ENCODE measurements at regions not wholly inside any gene's neighbourhood (a gene's known extent, or its start where the extent isn't known, plus 50 kb on each side); places are given as distances from the start of the nearest gene placed in this dataset.

- no CpG with 5 or more reads among the region's 15 CpGs for WGBS (ENCODE audit: insufficient coverage)
- POLR2A ChIA-PET: interaction anchor here in 1 of 2 donors (0.6 kb wide), 3 partner anchors 121 to 794 kb away, joined by 3 to 6 read pairs (median 3); no protein-coding TSS in a partner anchor
- peaks cover 15 to 16% of the 10 kb centered on the region in 2 donors for H3K27me3 Mint-ChIP-seq
- H3K36me3 Mint-ChIP-seq: no peaks in the 10 kb centered on the region
- DNase-seq (peak in 4 of 35 experiments; percentile 2 to 20 (median 7)), ATAC-seq (replicated peaks in 1 of 4) (no peak)
- CTCF ChIA-PET: interaction anchor here (0.6 to 0.7 kb wide), 5 partner anchors 13 to 1009 kb away, joined by 4 to 6 read pairs (median 5); no protein-coding TSS in a partner anchor
- no peaks in the 10 kb centered on the region for H3K9me3 Mint-ChIP-seq
- peak overlapping the region; percentile 68 to 83 for H3K4me3 ChIP-seq (ENCODE audit: control insufficient read depth in 1 of 2, extremely low read depth in 1 of 2, low read length in 1 of 2)
- H3K4me1 ChIP-seq (ENCODE audit: control insufficient read depth in 1 of 2, extremely low read depth in 1 of 2, insufficient read depth in 2 of 2, low read length in 2 of 2): peaks cover 6 to 23% of the 10 kb centered on the region in 2 experiments
- H3K27me3 ChIP-seq (replicated peaks in 1 of 2; ENCODE audit: control insufficient read depth in 2 of 2, extremely low read depth in 1 of 2, insufficient read depth in 2 of 2, low read length in 1 of 2): peaks cover 0 to 18% of the 10 kb centered on the region in 2 experiments
- no peak overlapping the region for H3K27ac ChIP-seq (ENCODE audit: low read length)
- H3K4me1 Mint-ChIP-seq: peaks cover 18 to 28% (median 27%) of the 10 kb centered on the region in 3 donors
- no peak overlapping the region for H3K27ac Mint-ChIP-seq
- no peaks in the 10 kb centered on the region for H3K9me3 ChIP-seq
- H3K4me3 Mint-ChIP-seq: peak overlapping the region; percentile 77 to 88 (median 82)
- no peaks in the 10 kb centered on the region for H3K36me3 ChIP-seq (ENCODE audit: control insufficient read depth in 2 of 2, extremely low read depth in 1 of 2, insufficient read depth in 1 of 2, low read length in 1 of 2)
These were observed 421.1 kb downstream of the VRK1 start for GRCh38 chr14:97218274-97218673.

GRCh38 chr14:97218691-97219430 is 421.7 kb downstream of the VRK1 start:
- peaks cover 20 to 28% (median 27%) of the 10 kb centered on the region in 3 donors for H3K4me1 Mint-ChIP-seq
- no peaks in the 10 kb centered on the region for H3K9me3 Mint-ChIP-seq
- peak overlapping the region; percentile 68 to 83 for H3K4me3 ChIP-seq (ENCODE audit: control insufficient read depth in 1 of 2, extremely low read depth in 1 of 2, low read length in 1 of 2)
- H3K27ac Mint-ChIP-seq: no peak overlapping the region
- H3K4me3 Mint-ChIP-seq: peak overlapping the region; percentile 77 to 88 (median 82)
- under 1% methylated on average over 49 of the region's 52 CpGs for WGBS (ENCODE audit: insufficient coverage)
- H3K36me3 Mint-ChIP-seq: no peaks in the 10 kb centered on the region
- H3K27ac ChIP-seq (ENCODE audit: low read length): peak overlapping the region; percentile 20
- peaks cover 6 to 23% of the 10 kb centered on the region in 2 experiments for H3K4me1 ChIP-seq (ENCODE audit: control insufficient read depth in 1 of 2, extremely low read depth in 1 of 2, insufficient read depth in 2 of 2, low read length in 2 of 2)
- H3K9me3 ChIP-seq: no peaks in the 10 kb centered on the region
- H3K36me3 ChIP-seq (ENCODE audit: control insufficient read depth in 2 of 2, extremely low read depth in 1 of 2, insufficient read depth in 1 of 2, low read length in 1 of 2): no peaks in the 10 kb centered on the region
- H3K27me3 Mint-ChIP-seq: peaks cover 18 to 19% of the 10 kb centered on the region in 2 donors
- peak; percentile 58 to 66 (median 66) for ATAC-seq (replicated peaks in 1 of 4)
- POLR2A ChIA-PET: interaction anchor here in 1 of 2 donors (0.6 kb wide), 1 partner anchor 9 kb away, joined by 3 read pairs; no protein-coding TSS in a partner anchor
- peak in 25 of 35 experiments; percentile 8 to 49 (median 23) for DNase-seq
- CTCF ChIA-PET: interaction anchor here (0.7 to 1.2 kb wide), 2 partner anchors 21 to 758 kb away, joined by 3 to 5 read pairs; no protein-coding TSS in a partner anchor
- peaks cover 0 to 19% of the 10 kb centered on the region in 2 experiments for H3K27me3 ChIP-seq (replicated peaks in 1 of 2; ENCODE audit: control insufficient read depth in 2 of 2, extremely low read depth in 1 of 2, insufficient read depth in 2 of 2, low read length in 1 of 2)

DNA sequence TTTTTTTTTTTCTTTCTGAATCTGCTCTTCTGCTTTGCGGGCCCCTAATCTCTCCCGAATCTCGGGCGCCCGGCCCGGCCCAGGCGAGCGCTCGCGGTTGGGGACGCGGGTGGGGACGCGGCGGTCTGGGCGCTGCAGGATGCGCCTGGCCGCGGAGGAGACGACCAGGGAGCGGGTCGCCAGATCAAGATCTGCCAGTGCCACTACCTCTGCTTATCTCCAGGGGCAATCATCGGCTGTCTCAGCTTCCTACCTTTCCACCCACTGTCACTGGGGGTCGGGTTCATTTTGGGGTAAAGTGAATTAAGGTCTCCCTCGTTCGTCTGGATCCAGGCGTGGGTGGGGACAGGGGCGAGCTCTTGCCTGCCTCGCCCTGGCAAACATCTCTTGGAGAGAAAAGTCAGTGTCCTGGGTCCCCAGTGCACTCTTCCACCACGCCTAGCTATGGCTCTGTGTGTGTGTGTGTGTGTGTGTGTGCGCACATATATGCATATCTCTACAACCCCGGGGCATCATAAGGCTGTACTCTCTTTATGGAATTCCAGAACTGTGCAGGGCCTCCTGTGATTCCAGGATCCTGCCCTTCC is 422.3 kb downstream of the VRK1 start:
- ATAC-seq (replicated peaks in 1 of 4): peak in 3 of 4 experiments; percentile 50 to 57 (median 56)
- Mint-ChIP-seq H3K36me3 (no peaks in the 10 kb centered on the region), H3K27me3 (peaks cover 21% of the 10 kb centered on the region in 2 donors), H3K4me1 (peaks cover 24 to 28% (median 27%) of the 10 kb centered on the region in 3 donors), H3K27ac (peak overlapping the region in 1 of 2 donors; percentile 23), H3K9me3 (no peaks in the 10 kb centered on the region), H3K4me3 (peak overlapping the region; percentile 77 to 88 (median 82))
- ChIA-PET CTCF (interaction anchor here in 1 of 2 donors (0.7 to 1.2 kb wide), 2 partner anchors 22 to 633 kb away, joined by 3 read pairs; no protein-coding TSS in a partner anchor), POLR2A (interaction anchor here in 1 of 2 donors (0.6 kb wide), 1 partner anchor 8 kb away, joined by 3 read pairs; no protein-coding TSS in a partner anchor)
- no peaks in the 10 kb centered on the region for H3K36me3 ChIP-seq (ENCODE audit: control insufficient read depth in 2 of 2, extremely low read depth in 1 of 2, insufficient read depth in 1 of 2, low read length in 1 of 2)
- WGBS (ENCODE audit: insufficient coverage): 1% methylated on average over 19 of the region's 32 CpGs
- H3K27me3 ChIP-seq (replicated peaks in 1 of 2; ENCODE audit: control insufficient read depth in 2 of 2, extremely low read depth in 1 of 2, insufficient read depth in 2 of 2, low read length in 1 of 2): peaks cover 0 to 23% of the 10 kb centered on the region in 2 experiments
- peak overlapping the region; percentile 68 to 83 for H3K4me3 ChIP-seq (ENCODE audit: control insufficient read depth in 1 of 2, extremely low read depth in 1 of 2, low read length in 1 of 2)
- DNase-seq: peak in 10 of 35 experiments; percentile 3 to 28 (median 8)
- H3K27ac ChIP-seq (ENCODE audit: low read length): no peak overlapping the region
- peaks cover 6 to 23% of the 10 kb centered on the region in 2 experiments for H3K4me1 ChIP-seq (ENCODE audit: control insufficient read depth in 1 of 2, extremely low read depth in 1 of 2, insufficient read depth in 2 of 2, low read length in 2 of 2)
- no peaks in the 10 kb centered on the region for H3K9me3 ChIP-seq

DNA sequence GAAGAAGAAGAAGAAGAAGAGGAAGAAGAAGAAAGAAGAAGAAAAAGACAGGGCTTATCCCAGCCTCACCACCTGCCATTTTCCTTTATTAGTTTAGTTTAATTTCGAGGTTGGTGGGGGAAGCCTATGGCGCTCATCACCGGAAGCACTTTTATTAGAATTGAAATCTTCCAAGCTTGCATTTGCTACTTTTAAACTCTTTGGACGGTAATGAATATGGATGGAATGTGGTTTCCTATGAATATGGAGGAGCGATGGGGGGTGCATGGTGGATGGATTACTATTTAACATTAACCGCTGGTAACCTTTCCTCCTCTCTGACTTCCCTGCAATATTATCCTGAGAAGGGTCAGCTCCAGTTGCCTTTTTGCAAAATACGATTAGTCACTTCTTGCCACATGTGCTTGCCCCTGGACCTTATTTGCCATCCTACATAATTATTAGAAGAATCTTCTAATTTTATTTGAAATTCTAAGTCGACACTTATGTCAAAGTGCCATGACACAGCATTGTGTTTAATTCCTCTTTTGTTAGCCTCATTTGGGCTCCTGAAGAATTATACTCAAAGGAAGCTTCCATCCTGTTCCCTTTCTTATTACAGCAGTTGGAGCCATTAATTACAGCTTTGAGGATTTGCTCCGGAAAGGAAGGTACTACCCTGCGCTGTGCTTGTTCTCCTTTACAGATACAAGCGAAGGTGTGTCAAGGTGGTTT is 424.5 kb downstream of the VRK1 start:
- POLR2A ChIA-PET: interaction anchor here in 1 of 2 donors (0.5 kb wide), 1 partner anchor 1828 kb away, joined by 3 read pairs; no protein-coding TSS in a partner anchor
- no peaks in the 10 kb centered on the region for H3K36me3 ChIP-seq (ENCODE audit: control insufficient read depth in 2 of 2, extremely low read depth in 1 of 2, insufficient read depth in 1 of 2, low read length in 1 of 2)
- H3K27ac ChIP-seq (ENCODE audit: low read length): no peak overlapping the region
- peaks cover 6 to 23% of the 10 kb centered on the region in 2 experiments for H3K4me1 ChIP-seq (ENCODE audit: control insufficient read depth in 1 of 2, extremely low read depth in 1 of 2, insufficient read depth in 2 of 2, low read length in 2 of 2)
- 86% methylated on average over 1 of the region's 11 CpGs for WGBS (ENCODE audit: insufficient coverage)
- peaks cover 0 to 23% of the 10 kb centered on the region in 2 experiments for H3K27me3 ChIP-seq (replicated peaks in 1 of 2; ENCODE audit: control insufficient read depth in 2 of 2, extremely low read depth in 1 of 2, insufficient read depth in 2 of 2, low read length in 1 of 2)
- peaks cover 24 to 26% (median 24%) of the 10 kb centered on the region in 3 donors for H3K4me1 Mint-ChIP-seq
- H3K36me3 Mint-ChIP-seq: no peaks in the 10 kb centered on the region
- H3K4me3 Mint-ChIP-seq: no peak overlapping the region
- CTCF ChIA-PET: no interaction called here
- H3K9me3 ChIP-seq: no peaks in the 10 kb centered on the region
- no peak overlapping the region for H3K27ac Mint-ChIP-seq
- H3K27me3 Mint-ChIP-seq: peaks cover 25 to 29% of the 10 kb centered on the region in 2 donors
- no peak overlapping the region for H3K4me3 ChIP-seq (ENCODE audit: control insufficient read depth in 1 of 2, extremely low read depth in 1 of 2, low read length in 1 of 2)
- ATAC-seq (replicated peaks in 1 of 4) (no peak), DNase-seq (no peak)
- no peaks in the 10 kb centered on the region for H3K9me3 Mint-ChIP-seq

GRCh38 chr14:97224016-97224415 is 426.8 kb downstream of the VRK1 start:
- no peak overlapping the region for H3K4me3 Mint-ChIP-seq
- CTCF ChIA-PET: interaction anchor here in 1 of 2 donors (0.6 kb wide), 1 partner anchor 826 kb away, joined by 4 read pairs; no protein-coding TSS in a partner anchor
- H3K4me1 Mint-ChIP-seq: peaks cover 10 to 16% (median 12%) of the 10 kb centered on the region in 3 donors
- DNase-seq (no peak), ATAC-seq (replicated peaks in 1 of 4) (no peak)
- H3K27ac ChIP-seq (ENCODE audit: low read length): no peak overlapping the region
- no peaks in the 10 kb centered on the region for H3K36me3 ChIP-seq (ENCODE audit: control insufficient read depth in 2 of 2, extremely low read depth in 1 of 2, insufficient read depth in 1 of 2, low read length in 1 of 2)
- peaks cover 0 to 5% (median 0%) of the 10 kb centered on the region in 3 donors for H3K9me3 Mint-ChIP-seq
- H3K9me3 ChIP-seq: no peaks in the 10 kb centered on the region
- H3K27me3 ChIP-seq (replicated peaks in 1 of 2; ENCODE audit: control insufficient read depth in 2 of 2, extremely low read depth in 1 of 2, insufficient read depth in 2 of 2, low read length in 1 of 2): peaks cover 0 to 12% of the 10 kb centered on the region in 2 experiments
- peaks cover 21 to 40% of the 10 kb centered on the region in 2 donors for H3K27me3 Mint-ChIP-seq
- H3K27ac Mint-ChIP-seq: no peak overlapping the region
- H3K36me3 Mint-ChIP-seq: no peaks in the 10 kb centered on the region
- peaks cover 4 to 10% of the 10 kb centered on the region in 2 experiments for H3K4me1 ChIP-seq (ENCODE audit: control insufficient read depth in 1 of 2, extremely low read depth in 1 of 2, insufficient read depth in 2 of 2, low read length in 2 of 2)
- no peak overlapping the region for H3K4me3 ChIP-seq (ENCODE audit: control insufficient read depth in 1 of 2, extremely low read depth in 1 of 2, low read length in 1 of 2)
- WGBS (ENCODE audit: insufficient coverage): 69% methylated on average over 8 of the region's 8 CpGs
- POLR2A ChIA-PET: no interaction called here
